SK-MEL-5 (cell line): ENCODE measurements at regions not wholly inside any gene's neighbourhood (a gene's known extent, or its start where the extent isn't known, plus 50 kb on each side); places are given as distances from the start of the nearest gene placed in this dataset.
"Not testable (repeated sequence)": the region's sequence is repeated elsewhere in the genome, so short reads cannot be mapped to it uniquely, and the experiment has no call there.

ENCODE experiments used
- DNase-seq: peaks from one replicate; pipeline ENCODE4 v3.0.0-alpha.2; 2016; ENCODE audit warnings: low read depth, low spot score
- in situ Hi-C: cut with HindIII; loops from 2 replicates; pipeline ENCODE4 v1.10.0; 2016; ENCODE audit warnings: low sequenced_read_pairs, high pct_unique_total_duplicates, low pct_unique_long_range_greater_than_20kb

DNA sequence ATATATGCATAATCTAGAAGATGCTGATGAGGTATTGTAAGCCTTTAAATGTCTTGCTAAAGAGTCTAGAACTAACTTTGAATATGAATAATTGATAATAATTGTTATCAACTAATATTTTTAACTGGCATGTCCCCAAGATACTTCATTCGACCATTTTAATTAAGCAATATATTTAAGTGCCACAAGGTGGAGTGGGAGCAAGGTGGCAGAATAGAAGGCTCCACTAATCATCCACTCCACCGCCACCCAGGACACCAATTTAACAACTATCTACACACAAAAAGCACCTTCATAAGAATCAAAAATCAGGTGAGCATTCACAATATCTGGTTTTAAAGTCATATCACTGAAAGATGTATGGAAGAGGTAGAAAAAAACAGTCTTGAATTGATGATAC is 409.6 kb downstream of the SEC23A start:
- in situ Hi-C loops: no loop called here
- no peak for DNase-seq

DNA sequence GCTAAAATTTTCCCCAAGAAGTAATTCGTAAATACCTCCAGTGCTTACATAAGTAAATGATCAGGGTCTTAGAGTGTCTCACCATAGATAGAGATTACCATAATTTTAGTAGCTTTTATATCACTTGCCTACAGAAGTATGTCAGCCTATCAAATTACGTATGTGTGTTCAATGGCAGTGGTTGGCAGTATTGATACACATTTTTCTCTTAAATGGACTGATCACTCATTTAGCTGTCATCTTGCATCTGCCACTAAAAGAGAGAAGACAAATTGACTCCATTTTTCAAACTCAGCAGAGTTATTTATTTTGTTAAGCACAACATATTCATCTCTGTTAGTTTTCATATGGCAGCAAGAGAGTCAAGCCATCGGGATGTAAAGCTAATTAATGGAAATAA is 413.1 kb upstream of the CLEC14A start:
- no peak for DNase-seq
- in situ Hi-C loops: no loop called here

DNA sequence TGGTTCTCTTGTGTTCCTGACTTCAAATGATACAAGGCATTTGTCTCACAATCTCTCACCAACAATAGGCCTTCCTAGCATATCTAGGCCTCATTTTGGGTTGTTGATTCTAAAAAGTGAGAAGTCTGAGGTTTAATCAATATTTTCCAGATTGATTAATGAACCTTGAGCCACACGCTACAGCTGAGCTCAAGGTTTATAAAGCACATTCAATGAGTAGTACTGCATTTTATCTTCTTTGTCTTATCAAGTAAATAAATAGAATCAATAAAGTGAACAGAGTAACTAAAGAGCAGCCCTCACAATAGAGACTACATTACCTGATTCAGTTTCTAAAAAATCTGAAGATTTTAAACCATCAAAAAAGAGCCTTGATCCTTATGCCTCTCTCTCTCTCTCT is 407.5 kb upstream of the CLEC14A start:
- no peak for DNase-seq
- in situ Hi-C loops: no loop called here

DNA sequence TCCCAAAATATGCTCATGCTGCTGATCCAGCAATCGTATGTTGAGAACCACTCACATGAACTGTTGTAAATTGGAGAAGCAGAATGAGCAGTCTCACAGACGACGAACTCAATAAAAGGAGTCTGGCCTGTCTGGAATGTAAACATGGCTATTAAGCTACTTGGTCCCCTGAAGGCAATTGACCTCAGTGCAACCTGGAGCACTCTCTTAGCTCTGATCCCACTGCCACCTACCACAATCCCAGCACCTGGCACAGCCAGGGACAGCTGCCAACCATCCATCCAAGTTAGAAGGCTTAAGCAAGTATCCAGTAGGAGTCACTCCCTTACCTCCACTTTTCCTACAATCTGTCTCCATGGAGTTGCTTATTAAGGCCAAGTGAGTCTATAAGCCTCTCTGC is 406.9 kb upstream of the CLEC14A start:
- in situ Hi-C loops: no loop called here
- no peak for DNase-seq

DNA sequence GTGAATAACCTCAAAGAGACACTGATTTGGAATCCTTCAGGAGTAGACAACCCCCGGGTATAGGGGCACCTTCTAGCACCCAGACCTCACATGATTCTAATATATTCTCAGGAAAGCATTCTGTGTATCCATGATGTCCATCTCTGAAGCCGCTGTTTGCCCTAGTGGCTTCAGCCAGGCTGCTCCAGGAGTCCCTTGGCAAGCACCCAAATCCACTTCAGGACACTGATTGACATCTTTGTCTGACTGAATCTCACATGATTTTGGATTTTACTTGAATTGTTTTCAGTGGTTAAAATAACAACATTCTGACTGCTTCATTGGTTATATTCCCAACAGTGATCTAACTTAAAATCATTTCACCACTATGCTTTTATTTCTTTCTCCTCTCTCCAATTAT is 390.5 kb upstream of the CLEC14A start:
- in situ Hi-C loops: no loop called here
- DNase-seq: no peak

DNA sequence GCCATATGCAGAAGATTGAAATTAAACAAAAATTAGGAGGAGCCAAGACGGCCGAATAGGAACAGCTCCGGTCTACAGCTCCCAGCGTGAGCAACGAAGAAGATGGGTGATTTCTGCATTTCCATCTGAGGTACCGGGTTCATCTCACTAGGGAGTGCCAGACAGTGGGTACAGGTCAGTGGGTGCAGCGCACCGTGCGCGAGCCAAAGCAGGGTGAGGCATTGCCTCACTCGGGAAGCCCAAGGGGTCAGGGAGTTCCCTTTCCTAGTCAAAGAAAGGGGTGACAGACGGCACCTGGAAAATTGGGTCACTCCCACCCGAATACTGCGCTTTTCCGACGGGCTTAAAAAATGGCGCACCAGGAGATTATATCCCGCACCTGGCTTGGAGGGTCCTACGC is 379.0 kb upstream of the CLEC14A start:
- DNase-seq, in situ Hi-C loops: not testable (repeated sequence)

DNA sequence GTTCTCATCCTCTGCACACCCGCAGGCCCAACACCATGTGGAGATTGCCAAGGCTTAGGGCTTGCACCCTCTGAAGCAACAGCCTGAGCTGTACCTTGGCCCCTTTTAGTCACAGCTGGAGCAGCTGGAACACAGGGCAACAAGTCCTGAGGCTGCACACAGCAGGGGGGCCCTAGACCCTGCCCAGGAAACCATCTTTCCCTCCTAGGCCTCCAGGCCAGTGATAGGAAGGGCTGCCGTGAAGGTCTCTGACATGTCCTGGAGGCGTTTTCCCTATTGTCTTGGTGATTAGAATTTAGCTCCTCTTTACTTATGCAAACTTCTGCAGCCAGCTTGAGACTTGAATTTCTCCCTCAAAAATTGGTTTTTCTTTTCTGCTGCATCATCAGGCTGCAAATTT is 373.5 kb upstream of the CLEC14A start:
- in situ Hi-C loops: no loop called here
- DNase-seq: no peak

DNA sequence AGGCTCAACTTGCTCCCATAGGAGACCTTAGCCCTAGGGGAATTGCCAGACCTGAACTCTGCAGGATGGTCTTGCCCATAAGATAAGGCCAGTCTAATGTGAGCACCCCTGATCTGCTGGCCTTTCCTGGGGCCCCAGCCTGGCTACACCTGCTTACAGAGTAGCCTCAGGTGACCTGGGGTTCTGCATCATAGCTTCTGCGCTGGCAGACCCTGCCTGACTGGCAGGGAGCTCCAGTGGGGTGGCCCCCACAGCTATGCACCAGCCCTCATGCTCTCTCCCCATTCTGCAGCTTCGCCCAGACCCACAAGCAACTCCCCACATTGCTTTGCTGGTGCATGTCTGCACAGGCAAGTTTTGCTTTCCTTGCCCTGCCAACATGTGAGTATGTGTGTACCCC is 371.3 kb upstream of the CLEC14A start:
- in situ Hi-C loops: no loop called here
- DNase-seq: no peak

DNA sequence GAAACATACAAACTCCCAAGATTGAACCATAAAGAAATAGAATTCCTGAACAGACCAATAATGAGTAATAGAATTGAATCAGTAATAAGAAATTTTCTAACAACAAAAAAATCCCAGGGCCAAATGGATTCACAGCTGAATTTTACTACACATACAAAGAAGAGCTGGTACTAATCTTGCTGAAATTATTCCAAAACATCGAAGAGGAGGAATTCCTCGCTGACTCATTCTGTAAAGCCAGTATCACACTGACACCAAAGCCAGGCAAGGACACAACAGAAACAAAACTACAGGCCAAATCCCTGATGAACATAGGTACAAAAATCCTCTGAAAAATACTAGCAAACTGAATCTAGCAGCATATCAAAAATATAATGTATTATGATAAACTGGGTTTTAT is 367.8 kb upstream of the CLEC14A start:
- in situ Hi-C loops: no loop called here
- DNase-seq: no peak

DNA sequence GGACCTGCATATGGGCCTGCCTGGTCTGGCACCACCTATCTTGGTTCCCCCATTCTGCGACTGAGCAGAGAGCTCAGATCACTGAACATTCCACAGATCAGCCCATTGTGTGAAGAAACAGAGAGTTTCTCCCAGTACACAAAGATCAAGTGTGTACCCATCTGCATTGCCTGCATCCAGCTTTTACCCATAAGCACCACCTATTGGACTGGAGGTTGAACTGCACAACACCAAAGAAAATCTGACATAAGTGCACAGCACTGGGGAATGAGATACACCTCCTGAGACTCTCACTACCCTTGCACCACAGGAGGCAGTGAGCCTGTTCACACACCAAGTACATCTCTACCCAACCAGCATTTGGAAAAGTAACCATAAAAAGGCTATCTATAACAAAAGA is 362.6 kb upstream of the CLEC14A start:
- in situ Hi-C loops: no loop called here
- peak; percentile 29 for DNase-seq

DNA sequence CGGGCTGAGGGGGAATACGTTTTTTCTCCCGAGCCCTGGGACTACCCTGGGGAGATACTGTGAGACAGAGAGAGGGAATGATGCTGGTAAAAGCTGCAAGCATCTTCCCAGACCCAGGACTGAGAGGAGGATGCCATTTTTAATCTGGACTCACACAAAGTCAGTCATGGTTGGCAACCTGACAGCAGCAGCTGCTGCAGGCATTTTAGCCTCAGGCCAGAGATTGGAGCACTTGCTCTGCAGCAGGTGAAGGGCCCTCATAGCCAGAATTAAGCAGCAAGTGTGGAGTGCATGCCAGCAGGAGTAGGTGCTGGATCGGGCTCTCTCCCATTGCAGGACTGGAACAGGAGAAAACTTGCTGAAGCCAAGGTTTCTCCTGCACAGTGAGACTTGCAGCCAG is 361.1 kb upstream of the CLEC14A start:
- no peak for DNase-seq
- in situ Hi-C loops: no loop called here

DNA sequence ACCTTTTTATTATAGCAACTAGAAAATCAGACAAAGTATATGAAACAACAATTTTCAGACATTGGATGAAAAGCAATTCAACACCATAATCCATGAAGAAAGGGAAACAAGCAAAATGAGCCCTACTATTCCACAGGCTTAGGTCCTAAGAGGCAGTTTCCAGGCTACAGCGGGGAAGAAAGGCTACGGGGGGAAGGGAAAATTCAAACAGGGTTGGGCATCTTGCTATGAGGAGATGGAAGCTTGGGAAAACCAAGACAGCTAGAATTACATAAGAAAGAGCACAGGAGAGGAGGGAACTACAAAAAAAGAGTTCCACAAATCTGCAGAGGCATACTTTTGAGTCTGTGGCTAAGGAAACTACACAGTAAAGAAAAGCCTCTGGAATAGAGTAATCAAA is 356.0 kb upstream of the CLEC14A start:
- in situ Hi-C loops: no loop called here
- DNase-seq: no peak

DNA sequence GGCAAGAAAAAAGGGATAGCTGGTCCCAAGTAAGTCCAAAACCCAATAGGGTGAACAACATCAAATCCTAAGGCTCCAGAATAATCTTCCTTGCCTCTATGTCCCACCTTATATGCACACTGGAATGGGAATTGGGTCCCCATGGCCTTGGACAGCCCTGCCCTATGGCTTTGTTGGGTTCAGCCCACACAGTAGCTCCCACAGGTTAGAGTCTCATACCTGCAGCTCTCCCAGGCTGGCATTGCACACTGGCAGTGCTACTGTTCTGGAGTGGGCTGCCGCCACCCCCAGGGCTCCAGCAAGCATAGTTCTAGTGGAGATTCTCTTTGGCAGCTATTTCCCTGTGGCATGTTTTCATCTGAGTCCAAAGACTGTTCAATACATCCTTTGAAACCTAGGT is 352.4 kb upstream of the CLEC14A start:
- no peak for DNase-seq
- in situ Hi-C loops: no loop called here

DNA sequence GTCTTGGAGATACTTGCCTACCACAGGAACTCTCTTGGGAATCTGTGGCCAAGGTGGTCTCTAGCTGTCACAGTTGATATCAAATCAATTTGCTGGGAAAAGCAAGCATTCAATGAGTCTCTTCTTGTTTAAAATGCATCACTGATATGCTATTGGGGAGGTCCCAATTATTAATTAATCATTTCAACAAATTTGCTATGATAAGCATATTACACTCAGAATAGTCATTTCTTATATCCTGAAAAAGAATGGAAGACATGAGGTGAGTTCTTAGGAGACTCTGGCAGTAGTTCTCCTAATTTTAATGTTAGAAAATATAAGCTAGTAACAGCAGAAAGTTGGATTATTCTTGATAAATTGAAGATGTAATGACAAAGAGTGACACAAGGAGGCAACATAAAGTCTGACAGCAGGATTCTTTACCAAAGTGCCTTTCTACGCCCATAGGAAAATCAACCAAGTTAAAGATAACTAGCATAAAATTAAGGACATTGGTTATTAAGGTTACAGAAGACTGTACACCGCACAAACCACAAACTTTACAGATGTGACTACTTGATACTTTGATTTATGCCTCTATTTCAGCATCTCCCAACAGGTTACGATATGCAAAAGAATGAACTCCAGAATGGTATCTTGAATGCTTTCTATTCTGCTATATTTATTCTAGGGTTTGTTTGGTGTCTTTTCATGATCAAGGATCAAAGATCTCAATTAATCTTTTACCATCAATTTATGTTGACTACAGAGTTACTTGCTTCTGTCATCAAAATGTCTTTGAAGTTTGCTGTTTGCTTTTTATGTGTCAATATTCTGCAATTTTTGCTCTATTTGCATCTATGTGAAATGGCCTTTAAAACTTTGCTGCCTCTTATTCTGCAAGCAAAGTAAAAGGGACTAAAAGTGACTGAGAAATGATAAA is 349.6 kb upstream of the CLEC14A start:
- DNase-seq: peak; percentile 13
- in situ Hi-C loops: no loop called here

DNA sequence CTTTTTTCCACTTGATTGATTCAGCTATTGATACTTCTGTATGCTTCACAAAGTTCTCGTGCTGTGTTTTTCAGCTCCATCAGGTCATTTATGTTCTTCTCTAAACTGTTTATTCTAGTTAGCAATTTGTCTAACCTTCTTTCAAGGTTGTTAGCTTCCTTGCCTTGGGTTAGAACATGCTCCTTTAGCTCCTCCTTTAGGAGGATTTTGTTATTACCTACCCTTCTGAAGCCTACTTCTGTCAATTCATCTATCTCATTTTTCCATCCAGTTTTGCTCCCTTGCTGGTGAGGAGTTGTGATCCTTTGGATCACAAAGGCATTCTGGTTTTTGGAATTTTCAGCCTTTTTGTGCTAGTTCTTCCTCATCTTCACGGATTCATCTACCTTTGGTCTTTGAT is 344.7 kb upstream of the CLEC14A start:
- in situ Hi-C loops: not testable (repeated sequence)
- peak; percentile 5 for DNase-seq

DNA sequence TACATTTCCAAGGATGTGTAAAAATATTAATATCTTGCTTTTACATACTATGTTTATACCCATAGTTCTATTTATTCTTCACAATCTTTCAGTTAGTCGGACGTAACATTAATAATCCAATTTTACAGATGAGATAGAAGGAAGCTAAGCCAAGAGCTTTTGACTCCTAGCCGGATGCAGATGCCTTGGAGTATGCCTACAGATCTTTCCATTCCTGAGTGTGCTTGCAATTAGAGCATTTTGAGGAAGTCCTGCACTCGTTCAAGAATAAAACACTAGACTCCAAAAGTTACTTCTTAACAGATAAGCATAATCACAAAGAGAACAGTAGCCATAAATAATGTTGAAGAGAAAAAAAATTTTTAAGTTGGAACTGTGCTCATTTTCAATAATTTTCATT is 337.6 kb upstream of the CLEC14A start:
- DNase-seq: no peak
- in situ Hi-C loops: no loop called here

DNA sequence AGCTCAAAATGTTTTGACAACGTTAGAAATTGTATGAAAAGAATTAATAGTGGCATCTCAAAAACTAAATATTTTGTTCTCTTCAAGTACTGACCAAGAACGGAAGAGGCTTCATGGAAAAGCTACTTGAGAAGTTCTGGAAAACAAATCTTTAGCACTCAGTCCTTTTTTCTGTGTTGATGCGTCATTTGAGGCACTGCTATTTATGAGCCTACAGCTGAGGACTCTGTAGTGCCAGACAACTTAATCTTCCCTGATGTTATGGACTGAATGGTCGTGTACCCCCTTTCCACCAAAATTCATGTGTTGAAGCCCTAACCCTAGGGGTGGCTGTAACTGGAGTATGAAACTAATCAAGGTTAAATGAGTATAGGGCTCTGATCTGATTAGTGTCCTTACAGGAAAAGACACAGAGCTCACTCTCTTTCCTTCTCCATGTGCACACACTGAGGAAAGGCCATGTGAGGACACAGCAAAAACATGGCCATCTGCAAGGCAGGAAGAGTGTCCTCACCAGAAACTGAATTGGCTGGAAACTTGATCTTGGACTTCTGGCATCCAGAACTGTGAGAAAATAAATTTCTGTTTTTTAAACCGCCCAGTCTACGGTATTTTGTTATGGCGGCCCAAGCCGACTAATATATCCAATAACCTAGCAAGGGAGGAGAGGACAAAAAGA is 337.0 kb upstream of the CLEC14A start:
- in situ Hi-C loops: no loop called here
- DNase-seq: no peak

DNA sequence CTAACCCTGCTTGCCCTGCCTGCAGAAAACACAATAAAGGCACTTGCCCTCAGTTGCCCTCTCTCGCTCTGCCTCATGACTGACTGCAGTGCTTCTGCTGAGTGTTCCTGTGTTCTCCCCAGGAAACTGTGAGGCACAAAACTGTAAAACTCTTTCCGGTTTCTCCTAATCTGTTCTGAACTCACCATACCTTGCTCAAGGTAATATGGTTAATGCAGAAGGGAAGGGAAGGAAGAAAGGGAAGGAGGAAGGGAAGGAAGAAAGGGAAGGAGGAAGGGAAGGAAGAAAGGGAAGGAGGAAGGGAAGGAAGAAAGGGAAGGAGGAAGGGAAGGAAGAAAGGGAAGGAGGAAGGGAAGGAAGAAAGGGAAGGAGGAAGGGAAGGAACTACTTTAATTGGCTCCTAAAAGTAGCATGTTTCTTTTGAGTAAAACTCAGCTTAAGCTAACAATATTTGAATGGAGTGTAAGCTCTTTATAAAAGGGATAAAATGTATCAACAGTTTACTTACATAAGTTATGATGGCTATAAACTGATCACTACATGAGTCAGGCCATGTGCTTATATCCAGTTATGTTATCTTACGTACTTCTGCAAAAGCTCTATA is 334.0 kb upstream of the CLEC14A start:
- in situ Hi-C loops: no loop called here
- no peak for DNase-seq

DNA sequence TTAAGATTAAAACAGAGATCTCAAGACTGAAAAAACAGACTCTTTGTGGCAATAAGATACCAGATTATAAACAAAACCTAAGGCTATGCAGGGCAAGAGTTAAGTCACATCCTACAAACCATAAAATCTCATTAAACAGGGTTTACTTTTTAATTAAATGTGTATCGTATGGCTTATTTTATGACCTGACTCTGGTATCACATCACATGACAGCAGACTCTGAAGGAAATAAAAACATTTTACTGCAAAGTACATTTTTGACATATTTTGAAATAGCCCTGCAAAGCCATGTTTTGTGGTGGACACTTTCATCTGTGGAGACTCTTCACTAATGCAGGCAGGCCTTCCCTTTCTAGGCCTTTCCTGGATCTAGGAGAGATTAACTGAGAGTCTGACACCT is 327.6 kb upstream of the CLEC14A start:
- DNase-seq: no peak
- in situ Hi-C loops: no loop called here
